ENCODE measurements at regions not wholly inside any gene's neighbourhood (a gene's known extent, or its start where the extent isn't known, plus 50 kb on each side); places are given as distances from the start of the nearest gene placed in this dataset.
"Not testable (repeated sequence)": the region's sequence is repeated elsewhere in the genome, so short reads cannot be mapped to it uniquely, and the experiment has no call there.

DNA sequence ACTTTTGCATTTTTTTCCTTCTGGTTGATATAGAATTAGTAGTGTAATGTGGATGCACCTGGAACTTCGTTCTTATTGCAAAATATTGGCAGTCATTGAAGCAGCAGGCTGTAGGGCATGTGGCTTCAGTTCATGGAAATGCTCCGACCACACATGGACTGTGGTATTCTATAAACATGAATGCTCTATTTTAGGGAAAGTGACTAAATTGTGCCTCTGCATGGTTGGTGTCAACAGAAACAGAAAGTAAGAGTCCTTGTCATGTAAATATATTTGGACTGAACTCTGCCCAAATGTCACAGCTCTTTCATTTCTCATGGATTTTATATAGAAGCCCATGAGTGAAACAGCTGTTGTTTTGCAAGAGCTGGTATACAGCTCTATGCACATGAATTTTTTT is 917.0 kb downstream of the LRFN5 start:
- Histone ChIP-seq H3K4me3 (ENCODE audit: low read length) (no peak overlapping the region), H3K36me3 (ENCODE audit: insufficient read depth, low read length) (no peaks in the 10 kb centered on the region), H3K9me3 (replicated peaks; ENCODE audit: low read length) (no peaks in the 10 kb centered on the region), H3K4me1 (ENCODE audit: control insufficient read depth, insufficient read depth, low read length) (no peaks in the 10 kb centered on the region), H3K27me3 (ENCODE audit: control insufficient read depth, insufficient read depth, low read length) (no peaks in the 10 kb centered on the region), H3K9ac (ENCODE audit: low read depth, low read length) (no peak overlapping the region), H3K4me2 (ENCODE audit: low read length) (no peak overlapping the region)

DNA sequence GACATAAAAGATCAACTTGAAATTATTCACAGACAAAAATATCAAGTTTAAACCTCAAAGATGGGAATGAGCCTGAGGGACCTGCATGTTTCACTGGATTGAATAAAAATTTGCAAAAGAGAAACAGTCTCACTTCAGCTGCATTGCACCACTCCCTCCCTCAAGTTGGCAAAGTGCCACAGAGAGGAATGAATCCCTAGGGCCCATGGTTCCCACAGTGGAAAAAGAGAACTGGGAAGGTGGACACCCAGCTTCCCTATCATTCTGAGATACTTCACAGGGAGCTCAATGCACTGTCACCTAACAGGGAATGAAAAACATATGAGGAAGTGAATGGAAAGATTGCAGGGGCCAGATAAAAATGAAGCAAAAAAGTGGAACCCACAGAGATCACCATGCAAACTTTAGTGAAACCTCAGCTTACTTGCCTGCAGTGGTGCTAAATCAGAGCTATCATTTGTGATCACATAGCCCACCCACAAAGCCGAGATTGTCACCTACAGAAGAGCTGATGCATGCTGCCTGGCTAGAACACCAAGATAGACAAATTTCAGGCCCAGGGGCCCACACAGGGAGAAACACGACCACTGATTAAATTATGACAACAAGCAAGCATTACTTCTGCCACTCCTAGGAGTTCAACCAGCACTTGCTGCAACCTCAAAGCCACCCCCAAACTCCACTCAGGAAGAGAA is 911.3 kb downstream of the LRFN5 start:
- Histone ChIP-seq H3K4me3 (ENCODE audit: low read length) (no peak overlapping the region), H3K36me3 (ENCODE audit: insufficient read depth, low read length) (no peaks in the 10 kb centered on the region), H3K9ac (ENCODE audit: low read depth, low read length) (no peak overlapping the region), H3K4me2 (ENCODE audit: low read length) (no peak overlapping the region), H3K27me3 (ENCODE audit: control insufficient read depth, insufficient read depth, low read length) (no peaks in the 10 kb centered on the region), H3K9me3 (replicated peaks; ENCODE audit: low read length) (no peaks in the 10 kb centered on the region), H3K4me1 (ENCODE audit: control insufficient read depth, insufficient read depth, low read length) (no peaks in the 10 kb centered on the region)

DNA sequence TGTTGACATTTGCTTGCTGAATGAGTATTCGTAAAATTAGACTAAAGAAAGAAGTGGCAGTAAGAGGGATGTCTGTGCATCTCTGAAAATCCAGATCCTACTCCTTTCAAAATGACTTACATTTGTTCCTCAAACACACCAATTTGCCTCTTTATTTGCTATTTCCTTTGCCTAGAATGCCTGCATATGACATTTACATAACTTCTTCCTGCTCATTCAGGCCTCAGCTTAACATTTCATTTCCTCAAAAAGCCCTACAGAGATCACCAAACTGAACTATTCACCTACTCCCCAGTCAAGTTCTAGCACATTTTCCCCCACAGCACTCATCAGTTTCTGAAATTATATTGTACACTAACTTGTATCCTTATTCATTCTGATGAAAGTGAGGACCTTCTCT is 907.2 kb downstream of the LRFN5 start:
- Histone ChIP-seq H3K27me3 (ENCODE audit: control insufficient read depth, insufficient read depth, low read length) (no peaks in the 10 kb centered on the region), H3K36me3 (ENCODE audit: insufficient read depth, low read length) (no peaks in the 10 kb centered on the region)

DNA sequence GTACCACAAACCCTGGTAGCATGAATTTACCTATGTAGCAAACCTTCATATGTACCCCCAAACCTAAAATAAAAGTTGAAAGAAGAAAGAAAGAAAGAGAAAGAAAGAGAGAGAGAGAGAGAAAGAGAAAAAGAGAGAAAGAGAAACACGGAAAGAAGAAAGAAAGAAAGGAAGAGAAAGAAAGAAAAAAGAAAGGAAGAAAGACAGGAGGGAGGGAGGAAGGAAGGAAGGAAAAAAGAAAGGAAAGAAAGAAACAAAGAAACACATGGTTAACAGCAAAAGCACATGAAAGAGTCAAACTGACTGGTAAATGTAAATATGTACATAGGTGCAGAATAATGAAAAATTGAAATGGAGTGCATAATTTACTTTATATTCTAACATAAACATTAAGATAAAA is 903.4 kb downstream of the LRFN5 start:
- no peak overlapping the region for H3K9ac ChIP-seq (ENCODE audit: low read depth, low read length)
- H3K27me3 ChIP-seq (ENCODE audit: control insufficient read depth, insufficient read depth, low read length): no peaks in the 10 kb centered on the region
- no peaks in the 10 kb centered on the region for H3K4me1 ChIP-seq (ENCODE audit: control insufficient read depth, insufficient read depth, low read length)
- H3K36me3 ChIP-seq (ENCODE audit: insufficient read depth, low read length): no peaks in the 10 kb centered on the region
- H3K9me3 ChIP-seq (replicated peaks; ENCODE audit: low read length): no peaks in the 10 kb centered on the region
- H3K4me3 ChIP-seq (ENCODE audit: low read length): no peak overlapping the region
- H3K4me2 ChIP-seq (ENCODE audit: low read length): no peak overlapping the region

More for the DNA sequence above, 907.2 kb downstream of the LRFN5 start:
- H3K9ac ChIP-seq (ENCODE audit: low read depth, low read length): no peak overlapping the region
- no peaks in the 10 kb centered on the region for H3K4me1 ChIP-seq (ENCODE audit: control insufficient read depth, insufficient read depth, low read length)
- H3K4me2 ChIP-seq (ENCODE audit: low read length): no peak overlapping the region
- no peak overlapping the region for H3K4me3 ChIP-seq (ENCODE audit: low read length)
- H3K9me3 ChIP-seq (replicated peaks; ENCODE audit: low read length): no peaks in the 10 kb centered on the region

DNA sequence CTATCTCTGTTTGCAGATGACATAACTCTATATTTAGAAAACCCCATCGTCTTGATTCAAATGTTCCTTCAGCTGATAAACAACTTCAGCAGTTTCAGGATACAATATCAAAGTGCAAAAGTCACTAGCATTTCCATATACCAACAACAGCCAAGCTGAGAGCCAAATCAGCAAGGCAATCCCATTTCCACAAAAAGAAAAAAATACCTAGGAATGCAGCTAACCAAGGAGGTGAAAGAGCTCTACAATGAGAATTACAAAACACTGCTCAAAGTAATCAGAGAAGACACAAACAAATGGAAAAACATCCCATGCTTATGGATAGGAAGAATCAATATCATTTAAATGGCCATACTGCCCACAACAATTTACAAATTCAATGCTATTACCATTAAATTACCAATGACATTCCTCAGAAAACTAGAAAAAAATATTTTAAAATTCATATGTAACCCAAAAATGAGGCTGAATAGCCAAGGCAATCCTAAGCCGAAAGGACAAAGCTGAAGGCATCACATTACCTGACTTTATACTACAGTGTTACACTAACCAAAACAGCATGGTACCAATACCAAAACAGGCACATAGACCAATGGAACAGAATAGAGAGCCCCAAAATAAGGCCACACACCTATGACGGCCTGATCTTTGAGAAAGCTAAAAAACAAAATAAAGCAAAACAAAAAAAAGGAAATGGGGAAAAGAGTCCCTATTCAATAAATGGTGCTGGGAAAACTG is 901.7 kb downstream of the LRFN5 start:
- Histone ChIP-seq H3K27me3 (ENCODE audit: control insufficient read depth, insufficient read depth, low read length) (no peaks in the 10 kb centered on the region), H3K9ac (ENCODE audit: low read depth, low read length) (no peak overlapping the region), H3K9me3 (replicated peaks; ENCODE audit: low read length) (no peaks in the 10 kb centered on the region), H3K4me1 (ENCODE audit: control insufficient read depth, insufficient read depth, low read length) (no peaks in the 10 kb centered on the region), H3K4me2 (ENCODE audit: low read length) (no peak overlapping the region), H3K36me3 (ENCODE audit: insufficient read depth, low read length) (no peaks in the 10 kb centered on the region), H3K4me3 (ENCODE audit: low read length) (no peak overlapping the region)

DNA sequence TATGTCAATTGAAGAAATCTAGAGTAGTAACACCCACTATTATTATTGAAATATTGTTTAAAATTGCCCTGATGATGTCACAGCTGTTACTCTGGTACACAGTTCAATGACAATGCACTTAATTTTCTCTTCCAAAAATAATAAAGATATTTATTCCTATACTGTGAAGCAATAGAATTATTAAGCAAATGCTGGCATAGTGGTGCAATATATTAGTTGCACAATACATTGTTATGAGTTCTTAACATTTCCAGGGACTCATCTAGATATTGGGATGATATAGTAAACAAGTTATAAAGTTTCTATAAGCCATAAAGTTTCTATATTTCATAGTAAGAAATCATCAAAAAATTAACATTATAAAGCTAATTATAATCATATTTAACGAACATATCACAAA is 897.8 kb downstream of the LRFN5 start:
- H3K4me1 ChIP-seq (ENCODE audit: control insufficient read depth, insufficient read depth, low read length): no peaks in the 10 kb centered on the region
- no peak overlapping the region for H3K4me2 ChIP-seq (ENCODE audit: low read length)
- H3K4me3 ChIP-seq (ENCODE audit: low read length): no peak overlapping the region
- no peaks in the 10 kb centered on the region for H3K9me3 ChIP-seq (replicated peaks; ENCODE audit: low read length)
- no peak overlapping the region for H3K9ac ChIP-seq (ENCODE audit: low read depth, low read length)
- no peaks in the 10 kb centered on the region for H3K27me3 ChIP-seq (ENCODE audit: control insufficient read depth, insufficient read depth, low read length)
- no peaks in the 10 kb centered on the region for H3K36me3 ChIP-seq (ENCODE audit: insufficient read depth, low read length)

DNA sequence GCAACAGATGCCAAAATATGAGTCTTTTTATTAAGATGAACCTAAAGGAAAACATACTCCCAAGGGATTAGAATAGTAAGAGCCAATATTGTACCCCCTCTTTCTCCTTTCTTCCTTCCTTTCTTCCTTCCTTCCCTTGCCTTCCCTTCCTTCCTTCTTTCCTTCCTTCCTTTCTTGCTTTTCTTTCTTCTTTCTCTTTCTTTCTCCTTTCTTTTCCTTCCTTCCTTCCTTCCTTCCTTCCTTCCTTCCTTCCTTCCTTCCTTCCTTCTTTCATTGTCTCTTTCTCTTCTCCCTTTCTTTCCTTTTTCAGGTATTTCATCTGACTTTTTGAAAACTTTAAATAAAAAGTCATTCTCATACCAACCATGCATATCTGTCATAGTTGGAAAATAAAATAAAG is 892.5 kb downstream of the LRFN5 start:
- H3K27me3 ChIP-seq (ENCODE audit: control insufficient read depth, insufficient read depth, low read length): no peaks in the 10 kb centered on the region
- H3K9ac ChIP-seq (ENCODE audit: low read depth, low read length): no peak overlapping the region
- H3K4me2 ChIP-seq (ENCODE audit: low read length): no peak overlapping the region
- H3K4me3 ChIP-seq (ENCODE audit: low read length): no peak overlapping the region
- no peaks in the 10 kb centered on the region for H3K4me1 ChIP-seq (ENCODE audit: control insufficient read depth, insufficient read depth, low read length)
- no peaks in the 10 kb centered on the region for H3K9me3 ChIP-seq (replicated peaks; ENCODE audit: low read length)
- H3K36me3 ChIP-seq (ENCODE audit: insufficient read depth, low read length): no peaks in the 10 kb centered on the region

DNA sequence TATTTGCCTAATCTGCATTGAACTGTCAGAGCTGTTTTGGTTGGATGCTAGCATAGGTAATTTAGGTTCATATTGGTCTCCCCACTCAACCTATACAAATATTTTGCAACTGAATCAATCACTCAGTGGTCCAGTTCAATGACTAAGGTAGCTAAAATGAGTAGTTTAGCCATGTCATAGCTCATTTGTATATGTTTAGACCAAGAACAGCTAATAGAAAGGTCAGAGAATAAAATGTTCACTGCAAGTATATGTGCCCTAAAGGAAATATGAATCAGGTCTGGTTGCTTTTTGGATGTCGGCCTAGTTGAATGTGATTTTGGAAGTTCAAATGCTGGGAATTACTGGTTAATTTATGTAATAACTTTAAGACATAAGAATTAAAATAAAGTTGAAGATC is 883.9 kb downstream of the LRFN5 start:
- H3K36me3 ChIP-seq (ENCODE audit: insufficient read depth, low read length): no peaks in the 10 kb centered on the region
- H3K4me1 ChIP-seq (ENCODE audit: control insufficient read depth, insufficient read depth, low read length): peaks cover 5% of the 10 kb centered on the region
- H3K4me3 ChIP-seq (ENCODE audit: low read length): no peak overlapping the region
- no peaks in the 10 kb centered on the region for H3K9me3 ChIP-seq (replicated peaks; ENCODE audit: low read length)
- H3K4me2 ChIP-seq (ENCODE audit: low read length): no peak overlapping the region
- no peak overlapping the region for H3K9ac ChIP-seq (ENCODE audit: low read depth, low read length)
- H3K27me3 ChIP-seq (ENCODE audit: control insufficient read depth, insufficient read depth, low read length): no peaks in the 10 kb centered on the region

DNA sequence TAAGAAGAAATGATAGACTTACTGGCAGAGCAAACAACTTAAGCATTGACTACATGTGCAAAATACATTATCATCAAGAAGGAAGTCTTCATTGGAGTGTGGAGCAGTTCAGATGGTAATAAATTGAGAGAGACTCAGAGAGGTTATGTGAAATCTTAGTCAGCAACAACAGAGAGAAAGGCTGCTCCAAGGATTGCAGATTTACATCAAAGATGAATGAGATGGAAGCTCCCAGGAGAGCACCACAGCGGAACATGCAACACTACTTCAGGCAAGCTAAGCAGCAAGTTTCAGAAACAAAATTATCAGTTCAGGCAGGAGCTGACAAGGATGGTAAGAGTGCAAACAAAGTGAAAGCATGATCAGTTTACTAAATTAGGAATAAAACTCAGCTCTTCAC is 882.3 kb downstream of the LRFN5 start:
- H3K36me3 ChIP-seq (ENCODE audit: insufficient read depth, low read length): no peaks in the 10 kb centered on the region
- H3K27me3 ChIP-seq (ENCODE audit: control insufficient read depth, insufficient read depth, low read length): no peaks in the 10 kb centered on the region
- H3K9ac ChIP-seq (ENCODE audit: low read depth, low read length): no peak overlapping the region
- H3K4me1 ChIP-seq (ENCODE audit: control insufficient read depth, insufficient read depth, low read length): peaks cover 5% of the 10 kb centered on the region
- H3K4me2 ChIP-seq (ENCODE audit: low read length): no peak overlapping the region
- no peaks in the 10 kb centered on the region for H3K9me3 ChIP-seq (replicated peaks; ENCODE audit: low read length)
- H3K4me3 ChIP-seq (ENCODE audit: low read length): no peak overlapping the region

DNA sequence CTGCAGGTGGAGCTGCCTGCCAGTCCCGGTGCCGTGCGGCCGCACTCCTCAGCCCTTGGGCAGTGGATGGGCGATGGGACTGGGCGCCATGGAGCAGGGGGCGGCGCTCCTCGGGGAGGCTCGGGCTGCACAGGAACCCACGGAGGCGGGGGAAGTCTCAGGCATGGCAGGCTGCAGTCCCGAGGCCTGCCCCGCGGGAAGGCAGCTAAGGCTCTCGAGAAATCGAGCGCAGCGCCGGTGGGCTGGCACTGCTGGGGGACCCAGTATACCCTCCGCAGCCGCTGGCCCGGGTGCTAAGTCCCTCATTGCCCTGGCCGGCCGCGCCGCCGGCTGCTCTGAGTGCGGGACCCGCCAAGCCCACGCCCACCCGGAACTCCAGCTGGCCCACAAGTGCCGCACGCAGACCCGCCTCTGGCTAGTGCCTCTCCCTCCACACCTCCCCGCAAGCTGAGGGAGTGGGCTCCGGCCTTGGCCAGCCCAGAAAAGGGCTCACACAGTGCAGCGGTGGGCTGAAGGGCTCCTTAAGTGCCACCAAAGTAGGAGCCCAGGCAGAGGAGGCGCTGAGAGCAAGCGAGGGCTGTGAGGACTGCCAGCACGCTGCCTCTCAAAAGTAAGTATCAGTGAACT is 875.8 kb downstream of the LRFN5 start:
- not testable (repeated sequence) for H3K9me3 ChIP-seq (replicated peaks; ENCODE audit: low read length); H3K4me1 ChIP-seq (ENCODE audit: control insufficient read depth, insufficient read depth, low read length); H3K36me3 ChIP-seq (ENCODE audit: insufficient read depth, low read length); H3K27me3 ChIP-seq (ENCODE audit: control insufficient read depth, insufficient read depth, low read length); H3K9ac ChIP-seq (ENCODE audit: low read depth, low read length); H3K4me3 ChIP-seq (ENCODE audit: low read length); H3K4me2 ChIP-seq (ENCODE audit: low read length)

DNA sequence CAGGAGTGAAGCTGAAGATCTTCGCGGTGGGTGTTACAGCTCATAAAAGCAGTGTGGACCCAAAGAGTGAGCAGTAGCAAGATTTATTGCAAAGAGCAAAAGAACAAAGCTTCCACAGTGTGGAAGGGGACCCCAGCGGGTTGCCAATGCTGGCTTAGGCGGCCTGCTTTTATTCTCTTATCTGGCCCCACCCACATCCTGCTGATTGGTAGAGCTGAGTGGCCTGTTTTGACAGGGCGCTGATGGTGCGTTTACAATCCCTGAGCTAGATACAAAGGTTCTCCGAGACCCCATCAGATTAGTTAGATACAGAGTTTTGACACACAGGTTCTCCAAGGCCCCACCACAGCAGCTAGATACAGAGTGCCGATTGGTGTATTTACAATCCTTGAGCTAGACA is 875.0 kb downstream of the LRFN5 start:
- H3K4me2 ChIP-seq (ENCODE audit: low read length); H3K9me3 ChIP-seq (replicated peaks; ENCODE audit: low read length); H3K4me1 ChIP-seq (ENCODE audit: control insufficient read depth, insufficient read depth, low read length); H3K9ac ChIP-seq (ENCODE audit: low read depth, low read length); H3K4me3 ChIP-seq (ENCODE audit: low read length); H3K36me3 ChIP-seq (ENCODE audit: insufficient read depth, low read length); H3K27me3 ChIP-seq (ENCODE audit: control insufficient read depth, insufficient read depth, low read length): not testable (repeated sequence)

DNA sequence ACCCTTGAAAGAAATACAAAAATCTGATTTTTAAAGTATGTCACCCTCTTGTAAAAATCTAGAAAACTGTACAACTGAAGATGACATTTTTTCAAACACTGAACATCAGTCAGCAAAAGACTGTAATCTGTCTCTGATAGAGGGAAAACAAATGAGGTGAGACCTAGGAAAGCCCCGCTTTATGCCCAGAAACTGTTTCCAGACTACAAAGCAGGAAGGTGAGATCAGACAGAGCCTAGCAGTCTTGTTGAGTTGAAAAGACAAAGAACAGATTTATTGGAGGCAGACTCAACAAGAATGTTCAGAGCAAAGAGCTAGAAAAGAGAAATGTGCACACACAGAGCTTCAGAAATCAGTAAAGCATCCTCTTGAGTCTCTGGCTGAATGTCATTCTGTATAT is 873.6 kb downstream of the LRFN5 start:
- Histone ChIP-seq H3K4me3 (ENCODE audit: low read length) (no peak overlapping the region), H3K9ac (ENCODE audit: low read depth, low read length) (no peak overlapping the region), H3K9me3 (replicated peaks; ENCODE audit: low read length) (no peaks in the 10 kb centered on the region), H3K4me1 (ENCODE audit: control insufficient read depth, insufficient read depth, low read length) (no peaks in the 10 kb centered on the region), H3K27me3 (ENCODE audit: control insufficient read depth, insufficient read depth, low read length) (no peaks in the 10 kb centered on the region), H3K4me2 (ENCODE audit: low read length) (no peak overlapping the region), H3K36me3 (ENCODE audit: insufficient read depth, low read length) (no peaks in the 10 kb centered on the region)
